HG03039 (cell line): ENCODE measurements at regions not wholly inside any gene's neighbourhood (a gene's known extent, or its start where the extent isn't known, plus 50 kb on each side); places are given as distances from the start of the nearest gene placed in this dataset.

Source experiments
- ATAC-seq: cut with Tn5 transposase; IDR thresholded peaks from one replicate; pipeline ENCODE4 v1.9.1; 2021; ENCODE audit warnings: mild to moderate bottlenecking, moderate library complexity; ENCODE audit not compliant: unreplicated experiment

DNA sequence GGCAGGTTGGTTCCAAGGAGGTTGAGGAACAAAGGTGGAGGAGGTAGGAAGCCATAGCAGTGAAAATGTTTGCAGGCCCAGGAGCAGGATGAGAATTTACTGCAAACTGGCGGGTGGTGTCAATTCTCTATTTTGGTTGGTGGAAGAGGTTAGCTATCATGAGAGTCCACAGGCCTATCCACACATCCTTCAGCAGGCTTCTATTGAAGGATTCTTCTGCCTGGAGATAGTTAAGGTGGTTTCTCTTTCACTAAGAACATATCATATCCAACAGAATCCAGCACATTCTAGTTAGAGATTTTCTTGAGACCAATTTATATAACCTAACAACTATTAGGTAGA, 68.9 kb upstream of the DYRK2 start:
- ATAC-seq = no peak

DNA sequence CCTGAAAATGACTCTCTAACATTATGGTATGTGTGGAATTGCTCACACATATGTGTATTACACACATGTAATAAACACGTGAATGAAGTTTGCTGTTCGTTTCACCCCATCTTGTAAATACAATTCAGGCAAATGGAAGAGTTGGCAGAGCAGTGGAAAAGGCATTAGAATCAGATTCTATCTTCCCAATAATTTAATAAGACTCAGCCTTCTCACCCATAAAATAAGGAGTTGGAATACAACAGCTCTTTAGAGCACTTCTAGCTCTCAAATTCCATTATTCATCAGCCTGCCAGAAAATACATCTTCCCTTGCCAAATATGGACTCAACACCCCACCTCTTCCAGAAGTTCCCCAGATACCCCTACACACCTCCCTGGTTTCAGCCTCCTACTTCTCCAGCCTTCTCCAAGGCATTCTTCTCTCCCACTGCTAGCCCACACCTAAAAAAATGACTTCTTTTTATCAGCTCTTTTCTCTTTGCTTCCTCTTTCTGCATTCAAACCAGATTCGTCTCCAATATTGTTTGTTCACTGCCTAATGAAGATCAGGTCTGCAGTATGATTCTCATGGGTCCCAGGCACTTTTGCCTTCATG, 66.2 kb upstream of the DYRK2 start:
- ATAC-seq = no peak

DNA sequence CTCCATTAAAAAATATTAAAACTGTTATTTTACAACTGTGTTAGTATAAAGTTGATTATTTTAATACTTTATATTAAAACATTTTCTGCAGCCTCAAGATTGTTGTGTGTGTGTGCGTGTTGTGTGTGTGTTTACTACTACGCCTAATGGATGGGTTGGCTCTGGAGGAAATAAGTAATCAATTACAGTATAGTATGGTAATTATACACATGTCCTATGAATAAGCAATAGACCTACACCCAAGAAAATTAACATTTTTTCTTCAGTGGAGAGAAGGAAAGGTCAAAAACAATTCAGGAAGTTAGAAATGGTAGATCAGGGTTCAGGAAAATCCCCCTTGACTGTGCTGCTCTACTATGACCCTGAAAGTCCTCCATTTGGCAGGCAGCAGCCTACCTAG, 65.7 kb upstream of the DYRK2 start:
- no peak for ATAC-seq

DNA sequence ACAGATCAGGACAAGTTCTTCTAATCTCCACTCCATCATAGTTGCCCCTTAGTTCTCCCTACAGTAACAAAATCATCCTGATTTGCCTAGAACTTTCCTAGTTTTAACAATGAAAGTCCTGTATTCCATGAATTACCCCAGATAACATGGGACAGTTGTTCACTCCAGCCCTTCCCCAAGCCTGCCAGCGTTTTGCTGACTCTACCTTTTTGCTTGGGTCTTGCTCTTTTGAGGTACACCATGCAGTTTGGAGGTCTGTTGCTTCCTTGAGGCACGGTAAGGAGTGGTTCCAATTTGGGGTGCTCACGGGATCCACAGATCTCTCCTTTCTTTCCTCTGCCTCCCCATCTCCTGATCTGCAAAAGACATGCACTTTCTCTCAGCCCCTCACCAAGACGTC, 61.6 kb upstream of the DYRK2 start:
- ATAC-seq = no peak

DNA sequence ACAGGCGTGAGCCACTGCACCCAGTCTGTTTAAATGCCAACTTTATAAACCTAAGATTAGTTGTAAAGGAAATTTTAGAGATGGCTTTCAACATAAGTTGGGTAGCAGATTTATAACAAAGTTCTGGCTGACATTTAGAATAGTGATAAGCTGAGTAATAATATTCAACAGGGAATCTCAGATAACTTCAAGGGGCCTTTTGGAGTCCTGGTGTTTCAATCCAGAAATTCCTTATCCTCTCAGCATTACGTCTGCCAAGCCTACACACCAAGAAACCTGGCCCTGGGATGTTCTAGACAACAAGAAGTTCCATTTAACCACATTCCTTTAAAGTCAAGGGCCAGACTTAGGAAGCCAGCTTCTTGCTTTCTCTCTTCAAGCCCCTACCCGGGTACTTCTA, 59.5 kb upstream of the DYRK2 start:
- ATAC-seq = no peak

DNA sequence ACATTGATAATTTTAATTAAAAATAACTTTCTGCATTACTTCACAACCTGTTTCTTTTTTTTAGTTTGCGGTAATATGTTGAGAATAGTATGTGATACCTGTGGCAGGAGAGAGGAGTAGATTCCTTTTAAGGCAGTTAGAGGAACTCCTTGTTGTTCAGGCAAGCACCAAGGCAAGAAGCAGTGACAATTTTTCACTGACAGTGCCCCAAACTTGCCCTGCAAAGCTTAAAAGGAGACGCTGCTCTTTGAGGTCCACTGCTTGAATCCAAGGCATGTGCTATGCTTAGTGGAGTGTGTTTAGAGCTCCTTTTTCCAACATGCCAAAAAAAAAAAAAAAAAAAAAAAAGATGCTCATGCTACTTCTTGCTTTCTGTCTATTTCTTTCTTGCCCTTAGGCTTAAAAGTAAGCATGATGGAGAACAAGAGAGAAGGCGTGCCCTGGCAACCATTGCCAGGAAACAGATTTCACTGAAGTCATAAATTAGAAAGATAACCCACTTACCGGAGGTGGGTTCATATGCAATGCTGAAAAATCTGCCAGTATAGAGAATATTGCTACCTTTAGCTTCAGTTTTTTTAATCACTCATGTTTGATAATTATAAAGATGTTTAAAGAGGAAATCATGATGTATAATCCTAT, 58.3 kb upstream of the DYRK2 start:
- ATAC-seq = no peak

DNA sequence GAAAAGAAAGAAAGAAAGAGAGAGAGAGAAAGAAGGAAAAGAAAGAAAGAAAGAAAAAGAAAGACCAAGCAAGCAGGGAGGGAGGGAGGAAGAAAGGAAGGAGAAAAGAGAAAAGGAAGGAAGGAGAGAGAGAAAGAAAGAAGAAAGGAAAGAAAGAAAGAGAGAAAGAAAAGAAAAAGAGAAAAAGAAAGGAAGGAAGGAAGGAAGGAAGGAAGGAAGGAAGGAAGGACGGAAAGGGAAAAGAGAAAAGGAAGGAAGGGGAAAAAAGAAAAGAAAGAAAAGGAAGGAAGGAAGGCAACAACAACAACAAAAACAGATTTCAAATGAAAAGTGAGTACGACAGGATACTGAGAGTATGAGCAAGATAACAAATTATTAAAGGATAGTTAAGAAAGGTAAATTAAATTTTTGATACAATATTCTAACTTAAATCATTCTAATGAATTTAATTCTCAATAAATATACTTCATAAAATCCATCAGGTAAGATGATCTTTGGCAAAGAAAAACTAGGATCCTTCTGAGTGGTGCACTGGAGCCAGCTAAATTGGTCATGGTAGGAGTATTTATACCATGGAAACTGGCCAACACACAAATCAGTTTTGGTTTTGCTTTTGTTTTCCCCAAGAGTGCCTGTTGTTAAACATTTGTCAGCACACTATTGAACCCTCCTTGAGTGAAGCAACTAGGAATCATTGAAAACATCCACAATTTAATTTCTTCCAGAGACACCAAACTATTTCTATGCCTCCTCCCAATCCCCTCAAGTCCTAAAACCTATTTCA, 56.1 kb upstream of the DYRK2 start:
- peak; percentile 79 for ATAC-seq

DNA sequence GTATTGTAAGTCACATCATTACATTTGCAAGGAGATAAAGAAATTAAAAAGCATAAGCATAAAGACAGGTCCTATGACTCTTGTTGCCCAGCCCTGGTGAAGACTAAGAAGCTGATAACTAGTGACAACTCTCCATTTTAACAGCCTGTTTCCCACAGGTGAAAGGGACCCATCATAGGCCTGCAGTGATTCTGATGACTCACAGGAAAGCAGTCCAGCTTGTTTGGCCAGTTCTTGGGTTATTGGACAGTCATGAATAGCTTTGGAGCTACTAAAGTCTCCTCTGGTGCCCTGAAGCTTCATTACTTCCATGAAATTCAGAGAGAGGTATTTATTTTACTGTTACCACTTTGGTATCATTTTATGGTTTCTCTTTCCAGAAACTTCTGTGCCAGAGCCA, 55.5 kb upstream of the DYRK2 start:
- ATAC-seq = no peak

DNA sequence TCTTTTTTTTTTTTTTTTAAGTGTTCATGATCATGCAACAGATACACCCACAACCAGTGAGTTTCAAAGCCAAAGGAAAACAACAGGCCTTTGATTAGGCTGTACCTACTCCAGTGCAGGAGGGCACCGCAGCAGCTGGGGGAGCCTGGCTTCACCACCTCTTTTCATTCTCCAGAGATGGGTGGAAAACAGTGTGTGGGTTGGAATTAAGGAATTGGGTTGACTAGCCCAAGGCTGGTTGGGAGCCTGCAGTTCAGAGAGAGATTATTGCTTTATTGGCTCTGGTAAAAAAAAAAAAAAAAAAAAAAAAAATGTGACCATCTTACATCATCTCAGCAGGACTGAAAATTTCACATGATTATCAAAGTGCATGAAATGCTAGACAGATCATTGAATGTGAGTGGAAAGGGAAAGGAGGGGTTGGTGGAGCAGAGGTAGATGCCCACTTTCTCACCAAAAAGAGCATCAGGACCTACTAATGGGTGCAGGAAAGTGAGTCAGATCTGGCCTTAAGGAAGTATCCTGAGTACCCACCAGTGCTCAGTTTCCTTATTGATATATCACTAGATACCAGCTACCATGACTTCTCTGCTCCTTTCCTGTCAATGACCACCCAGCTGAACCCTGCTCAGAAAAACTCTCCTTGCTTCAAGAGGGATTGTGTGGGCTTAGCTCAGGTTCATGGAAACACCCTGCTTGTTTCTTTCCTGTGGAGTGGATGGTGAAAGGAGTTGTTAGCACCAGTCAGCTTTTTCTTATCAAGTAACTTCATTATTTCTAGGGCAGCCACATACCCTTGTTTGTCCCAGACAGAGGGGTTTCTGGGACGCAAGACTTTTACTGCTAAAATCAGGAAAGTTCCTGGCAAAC, 54.8 kb upstream of the DYRK2 start:
- no peak for ATAC-seq

DNA sequence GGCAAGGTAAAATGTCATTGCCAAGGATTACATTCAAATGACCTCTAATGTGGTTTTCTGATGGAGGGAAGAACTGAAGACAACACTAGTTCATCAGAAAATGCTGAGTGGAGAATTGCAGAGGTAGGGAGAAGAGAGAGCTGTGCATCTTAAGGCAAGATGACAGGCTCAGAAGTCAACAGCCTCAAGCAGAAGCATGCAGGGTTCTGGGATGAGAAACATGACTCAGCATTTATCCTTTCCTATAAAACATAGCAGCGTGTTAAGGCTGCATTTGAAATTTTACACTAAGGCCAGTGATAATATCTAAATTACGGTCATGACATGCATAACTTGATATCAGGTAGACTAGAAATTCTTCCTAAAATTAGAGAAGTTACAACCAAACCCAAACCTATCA, 53.7 kb upstream of the DYRK2 start:
- no peak for ATAC-seq

DNA sequence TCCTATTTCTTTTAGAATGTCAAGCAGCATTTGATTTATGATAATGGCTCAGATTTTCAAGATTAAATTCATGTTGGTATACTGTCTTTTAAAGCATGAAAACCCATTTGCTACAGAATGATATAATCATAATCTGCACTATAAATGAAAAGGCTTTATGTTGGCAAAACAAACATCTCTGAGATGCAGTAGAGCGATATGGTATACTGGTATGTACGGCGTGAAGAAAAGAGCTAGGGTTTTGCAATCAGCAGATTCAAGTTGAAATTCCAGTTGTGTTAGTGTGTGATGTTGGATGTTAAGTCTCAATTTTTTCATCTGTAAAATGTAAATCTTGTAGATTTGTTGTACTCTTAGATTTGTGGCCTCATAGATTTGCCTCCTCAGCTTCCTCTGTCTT, 53.2 kb upstream of the DYRK2 start:
- ATAC-seq = no peak

DNA sequence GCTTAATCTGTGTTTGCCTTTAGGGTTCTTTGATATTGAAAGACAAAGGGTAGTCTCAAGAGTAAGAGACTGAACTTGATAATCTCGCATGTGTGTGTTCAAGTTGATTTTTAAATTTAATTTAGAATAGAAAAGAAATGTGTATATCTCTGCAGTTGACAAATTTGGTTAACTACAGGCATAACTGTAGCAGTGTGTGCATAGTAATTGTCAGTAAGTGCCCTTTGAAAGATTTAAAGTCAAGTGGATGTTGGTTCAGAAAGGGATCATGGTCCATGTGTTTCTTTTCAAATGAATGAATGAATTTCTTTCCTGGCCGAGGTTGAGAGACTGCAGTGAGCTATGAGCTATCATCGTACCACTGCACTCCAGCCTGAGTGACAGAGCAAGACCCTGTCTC, 49.9 kb upstream of the DYRK2 start:
- ATAC-seq = no peak
